Cardiac muscle cell (in vitro differentiated cells and primary cell): ENCODE measurements at regions not wholly inside any gene's neighbourhood (a gene's known extent, or its start where the extent isn't known, plus 50 kb on each side); places are given as distances from the start of the nearest gene placed in this dataset.

Experiments
- DNase-seq, 2 donors: peaks; one replicate each; pipeline versions ENCODE4 v3.0.0 to v3.0.0-alpha.2; 2010 to 2017; ENCODE audit warnings: low read depth in 1 of 2, low spot score in 1 of 2
- H3K27ac ChIP-seq: fragments of 200-600 bp; sonication (generic); 2 replicates; pipeline ENCODE4 v1.5.1; 2016
- H3K27me3 ChIP-seq: fragments of 200-600 bp; sonication (generic); 2 replicates; pipeline ENCODE4 v1.6.0; 2016; ENCODE audit warnings: control low read depth
- H3K36me3 ChIP-seq: fragments of 200-600 bp; sonication (generic); 2 replicates; pipeline ENCODE4 v1.5.1; 2016; ENCODE audit warnings: control low read depth
- H3K4me1 ChIP-seq: fragments of 200-600 bp; sonication (generic); 2 replicates; pipeline ENCODE4 v1.8.1; 2017; ENCODE audit warnings: low read depth, mild to moderate bottlenecking, mixed run types
- H3K4me3 ChIP-seq: fragments of 200-600 bp; sonication (generic); 2 replicates; pipeline ENCODE4 v1.5.1; 2016; ENCODE audit warnings: mild to moderate bottlenecking
- H3K9me3 ChIP-seq: fragments of 200-600 bp; sonication (generic); 2 replicates; pipeline ENCODE4 v1.5.1; 2017; ENCODE audit warnings: low read depth, mild to moderate bottlenecking, control low read depth
- TF ChIP-seq, protein P1 (sequence below): IDR thresholded peaks from 2 replicates; pipeline ENCODE4 v1.5.1; 2012; ENCODE audit warnings: low read depth, mild to moderate bottlenecking, low read length

DNA sequence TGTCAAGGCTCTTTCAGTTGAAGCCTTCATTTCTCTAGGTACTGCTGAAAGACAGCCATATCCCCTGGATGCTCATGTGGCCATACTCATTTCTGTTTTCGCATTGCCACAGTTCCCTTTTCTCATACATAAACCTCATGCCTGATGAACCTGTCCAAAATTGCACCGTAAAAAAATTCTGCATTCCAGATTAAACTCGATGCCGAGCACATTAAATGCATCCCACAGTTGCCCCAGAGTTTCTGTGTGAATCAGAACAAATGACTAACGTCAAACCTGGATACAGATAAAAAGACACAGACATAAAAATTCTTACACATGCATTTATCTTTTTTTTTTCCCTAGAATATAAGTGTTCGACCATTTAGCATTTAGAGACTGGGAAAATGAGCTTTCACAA lies 288.2 kb downstream of the COG6 start:
- Histone ChIP-seq H3K27ac (no peak overlapping the region), H3K4me3 (no peak overlapping the region), H3K27me3 (no peaks in the 10 kb centered on the region), H3K36me3 (no peaks in the 10 kb centered on the region), H3K9me3 (no peaks in the 10 kb centered on the region), H3K4me1 (no peaks in the 10 kb centered on the region)
- no peak for DNase-seq
- TF ChIP-seq, protein P1, sequence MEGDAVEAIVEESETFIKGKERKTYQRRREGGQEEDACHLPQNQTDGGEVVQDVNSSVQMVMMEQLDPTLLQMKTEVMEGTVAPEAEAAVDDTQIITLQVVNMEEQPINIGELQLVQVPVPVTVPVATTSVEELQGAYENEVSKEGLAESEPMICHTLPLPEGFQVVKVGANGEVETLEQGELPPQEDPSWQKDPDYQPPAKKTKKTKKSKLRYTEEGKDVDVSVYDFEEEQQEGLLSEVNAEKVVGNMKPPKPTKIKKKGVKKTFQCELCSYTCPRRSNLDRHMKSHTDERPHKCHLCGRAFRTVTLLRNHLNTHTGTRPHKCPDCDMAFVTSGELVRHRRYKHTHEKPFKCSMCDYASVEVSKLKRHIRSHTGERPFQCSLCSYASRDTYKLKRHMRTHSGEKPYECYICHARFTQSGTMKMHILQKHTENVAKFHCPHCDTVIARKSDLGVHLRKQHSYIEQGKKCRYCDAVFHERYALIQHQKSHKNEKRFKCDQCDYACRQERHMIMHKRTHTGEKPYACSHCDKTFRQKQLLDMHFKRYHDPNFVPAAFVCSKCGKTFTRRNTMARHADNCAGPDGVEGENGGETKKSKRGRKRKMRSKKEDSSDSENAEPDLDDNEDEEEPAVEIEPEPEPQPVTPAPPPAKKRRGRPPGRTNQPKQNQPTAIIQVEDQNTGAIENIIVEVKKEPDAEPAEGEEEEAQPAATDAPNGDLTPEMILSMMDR = no peak

DNA sequence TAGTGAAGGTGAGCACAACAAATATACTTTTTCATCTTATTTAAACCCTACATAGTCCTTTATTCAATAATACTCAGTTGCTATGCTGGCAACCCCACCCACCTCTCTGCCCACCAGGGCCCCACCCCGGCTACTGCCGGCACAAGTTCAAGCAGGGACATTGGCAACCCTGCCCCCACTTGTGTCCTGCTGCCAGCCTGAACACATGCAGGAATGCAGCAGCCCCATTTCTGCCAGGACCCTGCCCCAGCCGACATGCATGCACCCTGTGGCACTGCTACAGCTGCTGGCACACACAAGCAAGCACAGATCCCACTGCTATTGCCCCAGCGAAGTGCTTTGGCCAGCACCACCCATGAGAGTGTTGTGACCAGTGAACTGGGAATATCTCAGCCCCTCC lies 289.8 kb downstream of the COG6 start:
- Histone ChIP-seq H3K27ac (no peak overlapping the region), H3K36me3 (no peaks in the 10 kb centered on the region), H3K4me1 (no peaks in the 10 kb centered on the region), H3K4me3 (no peak overlapping the region), H3K27me3 (no peaks in the 10 kb centered on the region), H3K9me3 (no peaks in the 10 kb centered on the region)
- DNase-seq = no peak
- TF ChIP-seq, protein P1 = no peak

GRCh38 chr13:39946769-39947168 lies 291.3 kb downstream of the COG6 start:
- no peak for DNase-seq
- no peaks in the 10 kb centered on the region for H3K9me3 ChIP-seq
- H3K4me3 ChIP-seq = no peak overlapping the region

GRCh38 chr13:39951301-39951700 lies 295.8 kb downstream of the COG6 start:
- no peaks in the 10 kb centered on the region for H3K4me1 ChIP-seq
- H3K27me3 ChIP-seq = no peaks in the 10 kb centered on the region
- no peaks in the 10 kb centered on the region for H3K9me3 ChIP-seq
- DNase-seq = no peak
- H3K27ac ChIP-seq = no peak overlapping the region
- H3K36me3 ChIP-seq = no peaks in the 10 kb centered on the region
- H3K4me3 ChIP-seq = no peak overlapping the region
- TF ChIP-seq, protein P1 = no peak

More at GRCh38 chr13:39946769-39947168, 291.3 kb downstream of the COG6 start:
- TF ChIP-seq, protein P1 = no peak
- no peak overlapping the region for H3K27ac ChIP-seq
- no peaks in the 10 kb centered on the region for H3K36me3 ChIP-seq
- no peaks in the 10 kb centered on the region for H3K4me1 ChIP-seq
- no peaks in the 10 kb centered on the region for H3K27me3 ChIP-seq

DNA sequence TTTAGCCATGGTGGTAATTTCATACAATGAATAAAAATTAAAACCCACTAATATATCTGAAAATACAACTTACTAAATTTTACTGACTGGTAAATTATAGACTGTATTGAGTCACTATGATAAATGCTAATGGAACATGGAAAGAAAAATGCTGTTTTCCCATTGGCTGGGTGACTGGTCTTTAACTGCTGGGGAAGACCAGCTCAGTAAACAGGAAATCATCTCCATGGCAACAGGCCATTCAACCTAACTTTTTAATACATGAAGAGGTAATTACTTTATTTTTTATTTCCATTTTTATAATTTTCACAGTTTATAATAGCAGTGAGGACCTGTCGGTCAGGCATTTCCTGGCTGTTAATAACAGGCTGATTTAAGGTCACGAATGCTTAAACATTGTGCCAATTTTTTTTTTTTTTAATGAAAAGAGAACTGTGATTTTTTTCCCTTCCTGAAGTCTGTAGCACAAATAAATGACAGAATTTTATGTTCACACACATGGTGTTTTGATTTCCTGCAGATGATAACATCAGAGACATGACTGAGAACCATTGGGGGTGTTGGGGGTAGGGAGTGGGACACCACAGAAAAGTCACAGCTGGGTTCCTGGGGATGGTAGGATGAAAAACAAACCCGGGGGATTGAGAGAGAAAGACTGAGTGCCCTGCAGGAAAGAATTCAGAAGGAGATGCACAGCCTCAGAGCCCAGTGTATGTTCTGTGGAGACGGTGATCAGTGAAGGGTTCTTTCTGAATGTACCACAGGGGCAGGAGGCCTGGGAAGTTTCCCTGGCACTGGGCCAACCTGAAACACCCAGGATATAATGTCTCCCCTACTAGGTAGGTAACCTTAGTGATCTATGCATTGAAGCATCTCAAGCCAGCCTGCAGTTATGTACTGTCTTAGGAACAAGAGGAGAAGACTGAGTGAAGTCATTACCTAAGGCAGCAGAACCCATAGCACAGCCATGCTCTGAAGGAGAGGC lies 297.1 kb downstream of the COG6 start:
- Histone ChIP-seq H3K36me3 (no peaks in the 10 kb centered on the region), H3K4me1 (no peaks in the 10 kb centered on the region), H3K27ac (no peak overlapping the region), H3K9me3 (no peaks in the 10 kb centered on the region), H3K27me3 (no peaks in the 10 kb centered on the region), H3K4me3 (no peak overlapping the region)
- DNase-seq = peak in 1 of 2 donors; percentile 69
- TF ChIP-seq, protein P1 = no peak
